IPS DF 4.7 (cell line): ENCODE measurements at regions not wholly inside any gene's neighbourhood (a gene's known extent, or its start where the extent isn't known, plus 50 kb on each side); places are given as distances from the start of the nearest gene placed in this dataset.
"Not testable (repeated sequence)": the region's sequence is repeated elsewhere in the genome, so short reads cannot be mapped to it uniquely, and the experiment has no call there.

ENCODE experiments used
- DNase-seq: peaks from one replicate; pipeline ENCODE4 v3.0.0-alpha.2; 2013; ENCODE audit warnings: low spot score; ENCODE audit errors: extremely low read depth

GRCh38 chr2:4039896-4040295 is 336.5 kb downstream of the DCDC2C start:
- no peak for DNase-seq

- DNase-seq = no peak
These were observed 344.9 kb downstream of the DCDC2C start for GRCh38 chr2:4047961-4048891.

- DNase-seq = no peak
These were observed 346.1 kb downstream of the DCDC2C start for GRCh38 chr2:4049463-4049862.

GRCh38 chr2:4053769-4054493 is 350.6 kb downstream of the DCDC2C start:
- DNase-seq = no peak

GRCh38 chr2:4066217-4066616 is 362.8 kb downstream of the DCDC2C start:
- no peak for DNase-seq

- no peak for DNase-seq
These were observed 369.7 kb downstream of the DCDC2C start for GRCh38 chr2:4073026-4073569.

GRCh38 chr2:4077017-4077416 is 373.6 kb downstream of the DCDC2C start:
- DNase-seq = no peak

GRCh38 chr2:4085186-4085585 is 381.8 kb downstream of the DCDC2C start:
- DNase-seq = no peak

- no peak for DNase-seq
These were observed 387.6 kb downstream of the DCDC2C start for GRCh38 chr2:4090668-4091630.

- DNase-seq = no peak
These were observed 388.5 kb downstream of the DCDC2C start for GRCh38 chr2:4091869-4092268.

GRCh38 chr2:4094743-4095142 is 391.4 kb downstream of the DCDC2C start:
- DNase-seq = no peak

GRCh38 chr2:4096978-4097766 is 393.8 kb downstream of the DCDC2C start:
- no peak for DNase-seq

GRCh38 chr2:4098137-4098536 is 394.8 kb downstream of the DCDC2C start:
- DNase-seq = no peak

GRCh38 chr2:4101936-4102335 is 398.6 kb downstream of the DCDC2C start:
- no peak for DNase-seq

- DNase-seq = no peak
These were observed 403.8 kb downstream of the DCDC2C start for GRCh38 chr2:4107179-4107578.

GRCh38 chr2:4110273-4110672 is 406.9 kb downstream of the DCDC2C start:
- no peak for DNase-seq

- DNase-seq = not testable (repeated sequence)
These were observed 412.1 kb downstream of the DCDC2C start for GRCh38 chr2:4115435-4115834.

GRCh38 chr2:4122726-4123125 is 419.4 kb downstream of the DCDC2C start:
- DNase-seq = no peak

GRCh38 chr2:4130651-4131050 is 427.3 kb downstream of the DCDC2C start:
- DNase-seq = no peak
